GM21786 (cell line): ENCODE measurements at regions not wholly inside any gene's neighbourhood (a gene's known extent, or its start where the extent isn't known, plus 50 kb on each side); places are given as distances from the start of the nearest gene placed in this dataset.
"Not testable (repeated sequence)": the region's sequence is repeated elsewhere in the genome, so short reads cannot be mapped to it uniquely, and the experiment has no call there.

Experiments used
- ATAC-seq: cut with Tn5 transposase; IDR thresholded peaks from one replicate; pipeline ENCODE4 v1.9.1; 2021; ENCODE audit not compliant: unreplicated experiment

DNA sequence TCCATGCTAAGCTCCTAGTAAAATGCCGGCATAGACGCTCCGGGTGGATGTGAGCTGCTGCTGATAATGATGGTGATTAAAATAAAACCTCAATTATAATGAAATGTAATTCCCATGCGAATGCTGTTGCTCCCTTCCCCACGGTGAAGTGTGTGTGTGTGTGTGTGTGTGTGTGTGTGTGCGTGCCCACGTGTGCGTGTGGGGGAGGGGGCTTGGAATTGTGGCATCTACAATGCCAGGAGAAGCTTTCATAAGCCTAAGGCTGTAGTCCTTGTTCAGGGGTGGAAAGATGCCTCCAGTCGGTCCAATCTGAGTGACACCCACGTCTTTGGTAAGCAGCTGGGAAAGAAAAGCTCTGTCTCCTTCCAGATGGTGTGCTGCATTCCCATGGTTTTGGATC lies 137.9 kb downstream of the CDH26 start:
- ATAC-seq: no peak

GRCh38 chr20:60097285-60097684 lies 139.1 kb downstream of the CDH26 start:
- no peak for ATAC-seq

GRCh38 chr20:60100780-60101179 lies 142.6 kb downstream of the CDH26 start:
- ATAC-seq: peak; percentile 55

GRCh38 chr20:60101201-60101890 lies 143.1 kb downstream of the CDH26 start:
- no peak for ATAC-seq

DNA sequence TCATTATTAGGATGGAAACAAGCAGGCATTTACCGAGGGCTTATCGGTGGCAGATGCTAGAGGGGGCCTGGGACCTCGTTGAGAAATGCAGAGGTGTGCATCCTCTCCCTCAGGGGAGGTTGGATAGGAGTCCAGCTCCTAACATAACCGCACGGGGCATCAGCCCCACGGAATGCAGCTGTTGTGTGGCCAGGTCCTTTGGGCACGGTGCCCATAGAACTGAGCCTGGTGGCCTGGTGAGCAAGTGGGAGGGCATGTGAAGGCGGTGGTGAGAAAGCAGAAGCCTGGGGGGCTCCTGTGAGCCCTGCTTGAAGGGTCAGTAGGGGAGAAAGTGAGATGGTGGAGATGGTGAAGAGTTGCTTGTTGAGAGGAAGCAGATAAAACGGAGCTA lies 143.7 kb downstream of the CDH26 start:
- no peak for ATAC-seq

DNA sequence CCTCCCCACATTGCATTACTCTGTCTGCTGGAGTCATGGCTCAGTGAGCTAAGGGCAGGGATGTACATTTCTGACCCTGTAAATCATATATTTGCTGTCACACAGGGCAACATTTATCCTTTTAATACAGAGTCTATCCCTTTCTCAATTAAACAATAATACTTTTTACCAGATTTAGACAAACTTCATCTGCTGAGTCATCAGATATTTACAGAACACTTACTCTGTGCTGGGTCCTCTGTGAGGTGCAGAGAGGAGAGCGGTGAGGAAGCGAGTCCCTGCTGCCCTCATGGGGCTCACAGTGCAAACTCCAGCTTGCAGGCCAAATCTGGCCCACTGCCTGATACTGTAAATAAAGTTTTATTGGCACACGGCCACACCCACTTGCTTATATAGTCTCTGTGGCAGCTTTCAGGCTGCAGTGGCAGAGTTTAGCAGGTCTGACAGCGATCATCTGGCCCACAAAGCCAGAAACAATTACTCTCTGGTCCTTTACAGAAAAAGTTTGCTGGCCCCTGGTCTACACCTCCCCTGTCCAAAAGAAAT lies 144.5 kb downstream of the CDH26 start:
- ATAC-seq: no peak

DNA sequence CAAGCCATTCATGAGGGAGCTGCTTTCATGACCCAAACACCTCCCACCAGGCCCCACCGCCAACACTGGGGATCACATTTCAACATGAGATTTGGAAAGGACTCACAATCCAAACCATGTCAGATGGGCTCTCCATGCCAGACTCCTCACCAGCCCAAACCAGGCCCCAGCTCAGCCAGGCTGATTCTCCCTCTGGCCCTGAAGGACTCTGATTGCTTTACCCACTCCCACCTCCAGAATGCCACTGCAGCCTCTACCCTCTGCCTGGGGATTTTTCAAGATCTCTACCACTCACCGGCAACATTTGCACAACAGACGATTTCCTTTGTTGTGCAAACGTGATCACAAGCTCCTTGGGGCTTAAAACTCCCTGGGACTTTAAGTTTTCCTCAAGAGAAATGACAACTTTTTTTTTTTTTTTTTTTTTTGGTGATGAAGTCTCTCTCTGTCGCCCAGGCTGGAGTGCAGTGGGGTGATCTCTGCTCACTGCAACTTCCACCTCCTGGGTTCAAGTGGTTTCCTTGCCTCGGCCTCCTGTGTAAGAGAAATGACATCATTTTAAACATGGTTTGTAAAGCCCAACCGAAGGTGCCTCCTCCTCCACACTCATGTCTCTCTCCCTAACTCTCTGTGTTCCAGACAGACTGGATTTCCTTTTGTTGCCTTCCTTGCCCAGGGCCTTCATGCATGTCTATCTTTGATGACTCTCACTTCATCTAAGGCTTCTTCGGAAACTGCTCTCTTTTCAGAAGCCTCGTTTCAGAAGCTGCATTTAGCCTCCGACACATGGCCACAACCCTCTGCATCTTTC lies 147.0 kb downstream of the CDH26 start:
- no peak for ATAC-seq

DNA sequence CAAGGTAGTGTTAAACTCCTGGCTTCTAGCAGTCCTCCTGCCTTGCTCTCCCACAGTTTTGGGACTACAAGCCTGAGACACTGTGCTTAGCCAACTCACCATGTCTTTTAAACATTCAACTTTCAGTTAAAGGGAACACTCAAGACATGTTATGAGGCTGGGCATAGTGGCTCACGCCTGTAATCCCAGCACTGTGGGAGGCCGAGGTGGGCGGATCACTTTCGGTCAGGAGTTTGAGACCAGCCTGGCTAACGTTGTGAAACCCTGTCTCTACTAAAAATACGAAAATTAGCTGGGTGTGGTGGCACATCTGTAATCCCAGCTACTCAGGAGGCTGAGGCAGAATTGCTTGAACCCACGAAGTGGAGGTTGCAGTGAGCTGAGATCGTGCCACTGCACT lies 148.0 kb downstream of the CDH26 start:
- ATAC-seq: not testable (repeated sequence)

DNA sequence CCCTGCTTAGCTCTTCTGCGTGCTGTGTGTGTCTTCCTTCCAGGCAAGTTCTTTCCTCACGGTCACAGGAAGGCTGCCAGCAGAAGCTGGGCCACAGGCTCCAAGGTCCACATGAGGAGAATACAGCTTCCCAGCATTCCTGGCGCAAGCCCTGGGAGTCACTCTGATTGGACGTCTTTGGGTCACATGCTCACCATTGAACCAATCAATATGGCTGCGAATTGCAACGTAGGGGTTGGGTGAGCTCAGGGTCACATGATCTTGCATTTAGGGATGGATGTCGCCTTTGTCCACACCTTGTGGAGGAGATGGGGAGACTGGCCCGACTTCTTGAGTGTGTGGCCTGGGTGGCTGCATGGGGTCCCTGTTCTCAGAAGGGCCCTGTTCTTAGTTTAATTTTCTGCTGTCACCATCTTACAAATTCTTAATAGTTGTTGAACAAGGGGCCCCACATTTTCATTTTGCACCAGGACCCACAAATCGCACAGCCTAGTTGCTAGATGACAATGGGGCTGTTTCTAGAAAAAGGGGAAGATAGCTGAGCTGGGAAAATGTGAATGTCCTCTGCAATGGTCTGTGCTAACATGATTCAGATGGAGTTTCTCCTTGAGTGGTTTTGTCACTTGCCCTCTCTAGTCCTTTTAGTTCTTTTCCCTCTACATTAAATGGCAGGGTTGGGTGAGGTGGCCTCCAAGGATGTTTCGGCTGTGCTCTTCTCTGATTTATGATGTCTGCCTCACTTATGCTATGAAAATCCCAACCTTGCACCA lies 149.6 kb downstream of the CDH26 start:
- ATAC-seq: no peak

DNA sequence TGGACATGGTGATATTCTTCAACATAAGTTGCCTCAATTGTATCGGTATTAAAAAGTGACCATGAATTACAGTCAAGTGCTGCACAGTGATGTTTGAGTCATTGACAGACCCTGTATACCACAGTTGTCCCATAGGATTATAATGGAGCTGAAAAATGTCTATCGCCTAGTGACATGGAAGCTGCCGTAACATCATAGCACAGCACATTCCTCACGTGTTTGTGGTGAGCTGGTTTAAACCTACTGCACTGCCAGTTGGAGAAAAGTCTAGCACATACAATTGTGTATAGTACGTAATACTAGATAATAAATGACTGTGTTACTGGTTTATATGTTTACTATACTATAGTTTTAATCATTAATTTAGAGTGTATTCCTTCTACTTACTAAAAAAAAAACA lies 150.2 kb downstream of the CDH26 start:
- ATAC-seq: no peak

GRCh38 chr20:60113024-60113724 lies 155.0 kb downstream of the CDH26 start:
- ATAC-seq: no peak

DNA sequence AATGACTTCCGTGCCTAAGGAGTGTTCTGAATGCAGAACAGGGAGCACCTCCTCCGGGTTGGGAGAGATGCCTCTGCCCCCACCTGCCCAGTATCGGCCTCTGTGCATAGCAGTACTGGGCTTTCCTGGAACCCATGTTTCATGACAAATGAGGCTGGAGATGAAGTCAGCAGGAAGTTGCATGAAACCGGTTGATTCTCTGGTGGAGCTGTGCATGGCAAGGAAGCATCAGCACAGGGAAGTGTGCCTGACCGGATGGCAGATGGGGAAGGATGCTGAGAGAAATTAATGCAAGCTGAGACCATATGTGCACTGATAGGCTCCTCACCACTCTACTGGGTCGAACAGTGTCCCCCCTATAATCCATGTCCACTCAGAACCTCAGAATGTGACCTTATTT lies 155.5 kb downstream of the CDH26 start:
- no peak for ATAC-seq

DNA sequence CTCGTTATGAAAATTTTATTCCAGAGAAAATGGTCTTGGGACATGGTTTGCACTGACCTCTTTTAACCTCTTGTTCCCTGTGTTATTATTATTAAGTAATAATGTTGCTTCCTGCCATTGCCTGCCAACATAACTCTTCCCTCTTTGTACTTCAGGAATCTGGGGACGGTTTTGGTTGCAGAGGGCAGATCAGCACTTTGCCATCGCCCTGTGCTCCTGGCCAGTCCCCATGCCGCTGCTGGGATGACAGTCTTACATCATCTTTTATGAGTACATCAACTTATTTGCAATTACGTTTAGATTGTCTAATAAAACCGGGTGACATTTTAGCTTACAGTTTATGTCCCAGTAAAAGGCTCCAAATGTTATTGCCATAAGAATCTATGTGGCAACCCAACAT lies 157.2 kb downstream of the CDH26 start:
- no peak for ATAC-seq

DNA sequence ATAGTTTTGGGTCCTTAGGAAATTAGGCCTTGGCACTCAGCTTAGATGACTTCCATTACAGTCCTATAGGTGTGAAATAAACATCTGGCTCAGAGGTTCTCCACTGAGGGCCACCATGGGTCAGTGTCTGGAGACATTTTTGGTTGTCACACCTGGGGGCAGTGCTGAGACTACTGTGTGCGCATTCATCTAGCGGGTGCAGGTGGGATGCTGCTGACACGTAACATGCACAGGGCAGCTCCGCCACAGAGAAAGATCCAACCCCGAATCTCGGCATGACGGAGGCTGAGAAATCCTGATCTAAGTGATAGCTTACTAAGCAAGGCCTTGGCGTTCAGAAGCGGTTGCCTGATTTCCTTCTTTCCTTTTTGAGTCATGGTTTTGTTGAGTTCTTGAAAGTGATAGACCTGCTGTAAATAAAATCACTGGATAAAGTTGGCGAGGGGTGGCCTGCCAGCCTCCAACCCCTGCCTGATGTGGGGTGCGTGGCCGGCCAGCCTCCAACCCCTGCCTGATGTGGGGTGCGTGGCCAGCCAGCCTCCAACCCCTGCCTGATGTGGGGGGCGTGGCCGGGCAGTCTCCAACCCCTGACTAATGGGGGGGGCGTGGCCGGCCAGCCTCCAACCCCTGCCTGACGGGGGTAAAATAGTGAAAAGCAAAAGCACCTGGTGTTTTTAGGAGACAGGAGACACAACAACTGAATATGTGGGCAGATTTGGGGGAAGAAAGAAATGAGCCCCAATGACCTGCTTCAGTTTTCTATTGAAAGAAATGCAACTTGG lies 158.1 kb downstream of the CDH26 start:
- no peak for ATAC-seq

- no peak for ATAC-seq
Observed at GRCh38 chr20:60117065-60117464, 158.8 kb downstream of the CDH26 start.

GRCh38 chr20:60121903-60122302 lies 163.7 kb downstream of the CDH26 start:
- no peak for ATAC-seq

DNA sequence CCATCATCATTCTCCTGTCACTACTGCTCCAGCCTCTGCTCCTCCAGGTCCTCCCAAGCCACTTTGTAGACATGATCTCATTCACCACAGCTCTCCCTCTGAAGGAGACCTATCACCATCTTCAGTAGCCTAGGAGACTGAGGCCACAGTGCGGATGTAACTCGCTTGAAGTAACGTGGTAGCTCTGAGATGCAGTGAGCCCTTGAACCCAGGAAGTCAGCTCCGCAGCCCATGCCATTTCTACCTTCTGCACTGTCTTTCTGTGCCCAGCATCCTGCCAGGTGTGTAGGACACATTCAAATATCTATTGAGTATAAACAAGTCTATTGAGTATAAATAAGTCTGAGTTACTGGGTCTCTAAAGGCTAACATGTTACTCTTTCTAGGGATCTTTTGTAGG lies 164.4 kb downstream of the CDH26 start:
- no peak for ATAC-seq

DNA sequence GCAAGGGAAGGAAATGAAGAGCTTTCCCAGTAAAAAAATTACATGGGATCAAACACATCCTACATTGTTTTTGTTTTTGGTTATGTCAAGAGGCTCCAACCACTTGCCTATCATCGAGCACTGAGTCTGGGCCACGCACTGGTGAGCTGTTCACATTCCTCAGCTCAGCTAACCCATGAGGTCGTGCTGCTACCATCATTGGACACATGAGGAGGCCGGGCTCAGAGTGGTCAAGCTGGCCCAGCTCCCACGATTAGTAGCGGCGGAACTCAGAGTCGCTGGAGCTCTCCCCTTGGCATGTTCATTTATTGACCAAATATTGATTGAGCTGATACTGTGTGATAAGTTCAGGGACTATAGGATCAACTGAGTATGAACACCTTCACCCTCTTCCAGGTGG lies 164.9 kb downstream of the CDH26 start:
- no peak for ATAC-seq

DNA sequence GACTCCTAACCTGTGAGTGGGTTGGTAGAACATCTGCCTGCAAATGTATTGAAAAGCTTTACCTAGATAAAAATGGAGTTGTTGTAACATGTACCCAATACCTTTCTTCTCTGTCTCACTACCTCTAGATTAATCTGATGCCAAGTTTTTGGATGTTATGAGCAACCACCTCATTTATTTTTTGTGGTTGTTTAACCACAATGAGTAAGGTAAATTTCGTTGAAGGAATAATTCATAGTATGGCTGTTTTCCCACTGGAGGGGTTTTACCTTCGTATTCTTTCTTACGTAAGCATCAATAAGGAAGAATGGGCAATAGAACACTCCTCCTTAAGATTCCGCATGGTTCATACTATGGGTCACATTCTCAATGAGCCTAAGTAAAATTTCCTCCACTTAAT lies 165.4 kb downstream of the CDH26 start:
- ATAC-seq: no peak

GRCh38 chr20:60124776-60125381 lies 166.7 kb downstream of the CDH26 start:
- no peak for ATAC-seq
